Myocyte (in vitro differentiated cells): ENCODE measurements at regions not wholly inside any gene's neighbourhood (a gene's known extent, or its start where the extent isn't known, plus 50 kb on each side); places are given as distances from the start of the nearest gene placed in this dataset.
"Not testable (repeated sequence)": the region's sequence is repeated elsewhere in the genome, so short reads cannot be mapped to it uniquely, and the experiment has no call there.

Experiments used
- DNase-seq: peaks from one replicate; pipeline ENCODE4 v3.0.0-alpha.2; 2012; ENCODE audit warnings: low read depth

- peak; percentile 36 for DNase-seq
Measured at GRCh38 chr13:22800526-22801401, 380.0 kb upstream of the SGCG start.

GRCh38 chr13:22801402-22802003, 379.3 kb upstream of the SGCG start:
- peak; percentile 48 for DNase-seq

GRCh38 chr13:22812793-22813192, 368.0 kb upstream of the SGCG start:
- no peak for DNase-seq

GRCh38 chr13:22813531-22814377, 367.0 kb upstream of the SGCG start:
- DNase-seq: not testable (repeated sequence)

GRCh38 chr13:22814433-22814832, 366.3 kb upstream of the SGCG start:
- not testable (repeated sequence) for DNase-seq

GRCh38 chr13:22821589-22821988, 359.2 kb upstream of the SGCG start:
- DNase-seq: no peak

GRCh38 chr13:22825186-22825585, 355.6 kb upstream of the SGCG start:
- DNase-seq: no peak

- DNase-seq: peak; percentile 39
Measured at GRCh38 chr13:22828081-22828480, 352.7 kb upstream of the SGCG start.

GRCh38 chr13:22836475-22836874, 344.3 kb upstream of the SGCG start:
- no peak for DNase-seq

- DNase-seq: peak; percentile 15
Measured at GRCh38 chr13:22837980-22838647, 342.7 kb upstream of the SGCG start.

GRCh38 chr13:22839603-22840530, 340.9 kb upstream of the SGCG start:
- no peak for DNase-seq

GRCh38 chr13:22846551-22846950, 334.2 kb upstream of the SGCG start:
- DNase-seq: no peak

- no peak for DNase-seq
Measured at GRCh38 chr13:22848539-22849052, 332.2 kb upstream of the SGCG start.

GRCh38 chr13:22855926-22856325, 324.9 kb upstream of the SGCG start:
- no peak for DNase-seq

- DNase-seq: not testable (repeated sequence)
Measured at GRCh38 chr13:22858980-22859379, 321.8 kb upstream of the SGCG start.

GRCh38 chr13:22859411-22859810, 321.4 kb upstream of the SGCG start:
- not testable (repeated sequence) for DNase-seq

- DNase-seq: no peak
Measured at GRCh38 chr13:22861958-22862466, 318.8 kb upstream of the SGCG start.

GRCh38 chr13:22862478-22862877, 318.3 kb upstream of the SGCG start:
- peak; percentile 3 for DNase-seq

- DNase-seq: no peak
Measured at GRCh38 chr13:22866221-22866620, 314.6 kb upstream of the SGCG start.

GRCh38 chr13:22871231-22871630, 309.5 kb upstream of the SGCG start:
- no peak for DNase-seq
